ENCODE measurements at regions not wholly inside any gene's neighbourhood (a gene's known extent, or its start where the extent isn't known, plus 50 kb on each side); places are given as distances from the start of the nearest gene placed in this dataset.

DNA sequence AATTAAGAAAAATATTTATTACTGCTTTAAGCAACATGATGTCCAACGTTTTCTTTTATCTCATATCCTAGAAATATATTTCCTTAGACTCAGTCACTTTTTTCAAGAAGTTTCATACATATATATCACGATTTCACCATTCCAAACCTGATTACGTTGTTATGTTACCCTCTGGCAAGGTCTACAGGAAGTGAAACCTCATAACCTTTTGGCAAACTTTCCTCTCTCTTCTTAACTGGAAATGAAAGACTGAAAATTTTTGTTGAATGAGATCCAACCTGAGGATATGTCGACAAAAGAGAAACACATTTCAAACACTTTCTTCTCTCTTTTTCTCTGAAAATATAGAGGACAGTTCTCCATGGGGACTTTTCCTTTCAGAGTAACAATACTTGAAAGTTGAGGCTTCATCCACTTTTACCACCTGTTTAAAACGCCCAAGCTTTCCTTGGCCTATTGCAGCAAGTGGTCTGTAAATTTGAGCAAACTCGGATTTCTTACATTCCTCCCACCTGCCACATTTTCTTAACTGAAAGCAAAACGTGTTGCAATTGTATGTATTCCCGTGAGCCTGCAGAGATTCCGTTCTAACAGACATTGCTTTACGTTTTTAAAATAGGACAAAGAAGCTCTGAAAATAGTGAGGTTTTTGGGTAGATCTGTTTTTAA lies 298.1 kb downstream of the CETN3 start:
- POLR2A ChIA-PET (ENCODE audit: unreplicated experiment): no interaction called here
- in situ Hi-C loops (cut with MboI; ENCODE audit: low sequenced_read_pairs): no loop called here
- BruUV-seq (replicated peaks): no TSS peak
- Histone ChIP-seq H3K9me1 (ENCODE audit: insufficient read depth, low read length) (no peaks in the 10 kb centered on the region), H3K9ac (ENCODE audit: low read depth, low read length) (no peak overlapping the region), H2BK120ac (ENCODE audit: low read depth, low read length) (no peak overlapping the region), H3K4me3 (ENCODE audit: insufficient read depth, low read depth, low read length) (no peak overlapping the region), H3K36me3 (ENCODE audit: control insufficient read depth, insufficient read depth, low read length) (no peaks in the 10 kb centered on the region), H4K8ac (ENCODE audit: low read depth in 2 of 2, low read length in 2 of 2) (no peak overlapping the region), H3K23ac (ENCODE audit: low read depth, low read length) (no peak overlapping the region), H3K27me3 (ENCODE audit: control insufficient read depth, insufficient read depth, low read length) (no peaks in the 10 kb centered on the region), H4K91ac (ENCODE audit: insufficient read depth, low read depth, low read length) (no peak overlapping the region), H3K56ac (ENCODE audit: extremely low read depth, insufficient read depth, low read length) (no peak overlapping the region), H2AK9ac (replicated peaks; ENCODE audit: low read depth, low read length, poor library complexity) (no peak overlapping the region), H2BK15ac (ENCODE audit: low read depth, low read length) (no peak overlapping the region), H3K79me1 (ENCODE audit: low read depth in 1 of 2, low read length in 2 of 2) (no peaks in the 10 kb centered on the region), H2BK5ac (ENCODE audit: low read depth, low read length, poor library complexity, severe bottlenecking) (no peak overlapping the region), H3K18ac (ENCODE audit: low read depth, low read length) (no peak overlapping the region), H2AFZ (replicated peaks; ENCODE audit: low read length, poor library complexity) (no peak overlapping the region), H3K14ac (replicated peaks; ENCODE audit: low read depth, low read length) (no peak overlapping the region), H3K9me3 (ENCODE audit: control insufficient read depth, insufficient read depth, low read length) (peaks cover 2% of the 10 kb centered on the region; the same call in 1 of the 2 replicates), H4K5ac (ENCODE audit: low read depth, low read length) (no peak overlapping the region), H2BK20ac (ENCODE audit: low read depth, low read length) (no peak overlapping the region), H3K4me2 (ENCODE audit: low read depth, low read length) (no peak overlapping the region), H3K4me1 (ENCODE audit: control insufficient read depth, insufficient read depth, low read length) (no peaks in the 10 kb centered on the region), H2AK5ac (ENCODE audit: low read depth, low read length) (no peak overlapping the region), H4K20me1 (ENCODE audit: insufficient read depth, low read length) (no peaks in the 10 kb centered on the region), H3K27ac (ENCODE audit: insufficient read depth, low read length) (no peak overlapping the region), H3K4ac (ENCODE audit: low read depth, low read length) (no peak overlapping the region)
- intact Hi-C loops (cut with micrococcal nuclease): no loop called here
- dilution Hi-C loops (cut with HindIII; ENCODE audit: low sequenced_read_pairs, unreplicated experiment): no loop called here
- DNase-seq: no peak
- CTCF ChIA-PET: no interaction called here
- TF ChIP-seq CHD1 (IDR thresholded peaks at IDR 0.05; ENCODE audit: low read depth, low read length) (no peak), BHLHE40 (IDR thresholded peaks at IDR 0.05; ENCODE audit: low read depth, low read length) (no peak), CEBPB (IDR thresholded peaks at IDR 0.05; ENCODE audit: low read depth, low read length) (no peak), POLR2A (IDR thresholded peaks at IDR 0.05; ENCODE audit: low read depth, low read length) (no peak), MXI1 (IDR thresholded peaks at IDR 0.05; ENCODE audit: borderline replicate concordance, low read depth, low read length) (no peak), SMC3 (IDR thresholded peaks at IDR 0.05; ENCODE audit: low read depth, low read length) (no peak), NFE2L2 (IDR thresholded peaks at IDR 0.05; ENCODE audit: low read depth, low read length) (no peak), FOS (IDR thresholded peaks at IDR 0.05; ENCODE audit: low read depth, low read length) (no peak), RFX5 (IDR thresholded peaks at IDR 0.05; ENCODE audit: low read depth, low read length) (no peak), RCOR1 (IDR thresholded peaks at IDR 0.05; ENCODE audit: insufficient replicate concordance, low read length) (no peak), RAD21 (IDR thresholded peaks at IDR 0.05; ENCODE audit: low read length) (no peak), MAZ (IDR thresholded peaks at IDR 0.05; ENCODE audit: borderline replicate concordance, low read depth, low read length) (no peak), MAFK (IDR thresholded peaks at IDR 0.05; ENCODE audit: low read depth, low read length) (no peak)
- TF ChIP-seq, protein P1, sequence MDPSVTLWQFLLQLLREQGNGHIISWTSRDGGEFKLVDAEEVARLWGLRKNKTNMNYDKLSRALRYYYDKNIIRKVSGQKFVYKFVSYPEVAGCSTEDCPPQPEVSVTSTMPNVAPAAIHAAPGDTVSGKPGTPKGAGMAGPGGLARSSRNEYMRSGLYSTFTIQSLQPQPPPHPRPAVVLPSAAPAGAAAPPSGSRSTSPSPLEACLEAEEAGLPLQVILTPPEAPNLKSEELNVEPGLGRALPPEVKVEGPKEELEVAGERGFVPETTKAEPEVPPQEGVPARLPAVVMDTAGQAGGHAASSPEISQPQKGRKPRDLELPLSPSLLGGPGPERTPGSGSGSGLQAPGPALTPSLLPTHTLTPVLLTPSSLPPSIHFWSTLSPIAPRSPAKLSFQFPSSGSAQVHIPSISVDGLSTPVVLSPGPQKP (IDR thresholded peaks at IDR 0.05; ENCODE audit: borderline replicate concordance, low read depth, low read length): no peak
- TF ChIP-seq, protein P2, sequence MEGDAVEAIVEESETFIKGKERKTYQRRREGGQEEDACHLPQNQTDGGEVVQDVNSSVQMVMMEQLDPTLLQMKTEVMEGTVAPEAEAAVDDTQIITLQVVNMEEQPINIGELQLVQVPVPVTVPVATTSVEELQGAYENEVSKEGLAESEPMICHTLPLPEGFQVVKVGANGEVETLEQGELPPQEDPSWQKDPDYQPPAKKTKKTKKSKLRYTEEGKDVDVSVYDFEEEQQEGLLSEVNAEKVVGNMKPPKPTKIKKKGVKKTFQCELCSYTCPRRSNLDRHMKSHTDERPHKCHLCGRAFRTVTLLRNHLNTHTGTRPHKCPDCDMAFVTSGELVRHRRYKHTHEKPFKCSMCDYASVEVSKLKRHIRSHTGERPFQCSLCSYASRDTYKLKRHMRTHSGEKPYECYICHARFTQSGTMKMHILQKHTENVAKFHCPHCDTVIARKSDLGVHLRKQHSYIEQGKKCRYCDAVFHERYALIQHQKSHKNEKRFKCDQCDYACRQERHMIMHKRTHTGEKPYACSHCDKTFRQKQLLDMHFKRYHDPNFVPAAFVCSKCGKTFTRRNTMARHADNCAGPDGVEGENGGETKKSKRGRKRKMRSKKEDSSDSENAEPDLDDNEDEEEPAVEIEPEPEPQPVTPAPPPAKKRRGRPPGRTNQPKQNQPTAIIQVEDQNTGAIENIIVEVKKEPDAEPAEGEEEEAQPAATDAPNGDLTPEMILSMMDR (conservative IDR thresholded peaks at IDR 0.05; ENCODE audit: low read depth, low read length): no peak
- TF ChIP-seq, protein P3, sequence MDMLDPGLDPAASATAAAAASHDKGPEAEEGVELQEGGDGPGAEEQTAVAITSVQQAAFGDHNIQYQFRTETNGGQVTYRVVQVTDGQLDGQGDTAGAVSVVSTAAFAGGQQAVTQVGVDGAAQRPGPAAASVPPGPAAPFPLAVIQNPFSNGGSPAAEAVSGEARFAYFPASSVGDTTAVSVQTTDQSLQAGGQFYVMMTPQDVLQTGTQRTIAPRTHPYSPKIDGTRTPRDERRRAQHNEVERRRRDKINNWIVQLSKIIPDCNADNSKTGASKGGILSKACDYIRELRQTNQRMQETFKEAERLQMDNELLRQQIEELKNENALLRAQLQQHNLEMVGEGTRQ (IDR thresholded peaks at IDR 0.05; ENCODE audit: low read depth, low read length): no peak
- no CpG with 5 or more reads among the region's 10 CpGs for WGBS, 2 experiments (ENCODE audit: extremely low coverage in 2 of 2, insufficient read length in 1 of 2)
- no peak for ATAC-seq (ENCODE audit: low read depth)
